ENCODE measurements at regions not wholly inside any gene's neighbourhood (a gene's known extent, or its start where the extent isn't known, plus 50 kb on each side); places are given as distances from the start of the nearest gene placed in this dataset.

DNA sequence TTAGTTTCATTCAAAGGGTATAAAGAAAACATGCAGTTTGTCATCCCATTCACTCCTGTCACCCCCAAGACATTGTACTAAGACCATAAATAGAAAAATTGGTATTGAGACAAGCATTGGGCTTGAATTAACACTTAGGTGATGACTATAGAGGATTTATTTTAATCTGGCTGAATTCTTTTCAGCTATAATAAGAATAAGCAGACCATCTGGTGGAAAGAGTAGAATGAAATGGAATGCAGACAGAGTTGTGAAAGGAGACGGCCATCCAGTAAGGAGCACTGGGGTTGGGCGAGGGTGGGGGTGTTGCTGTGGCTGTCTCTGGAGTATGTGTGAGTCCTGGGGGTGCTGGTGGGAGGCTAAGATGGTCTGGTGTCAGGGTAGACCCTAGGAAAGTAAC, 125.0 kb upstream of the IVNS1ABP start:
- Histone ChIP-seq H4K20me1 (ENCODE audit: insufficient read depth, low read length) (no peaks in the 10 kb centered on the region), H2AFZ (ENCODE audit: low read length) (no peak overlapping the region), H3K27me3 (ENCODE audit: control insufficient read depth in 1 of 2, insufficient read depth in 2 of 2, low read length in 2 of 2) (no peaks in the 10 kb centered on the region; a peak in 1 of 5 replicates), H3K36me3 (replicated peaks in 1 of 2; ENCODE audit: control insufficient read depth in 1 of 2, insufficient read depth in 2 of 2, low read length in 2 of 2) (no peaks in the 10 kb centered on the region), H3K4me1 (ENCODE audit: insufficient read depth, low read length) (no peaks in the 10 kb centered on the region), H3K9me3 (ENCODE audit: low read length) (no peaks in the 10 kb centered on the region), H3K27ac (ENCODE audit: extremely low read length, insufficient read depth, low read length) (no peak overlapping the region), H3K79me2 (ENCODE audit: insufficient read depth, low read length) (no peaks in the 10 kb centered on the region), H3K9ac (ENCODE audit: insufficient read depth, low read depth, low read length) (no peak overlapping the region), H3K4me2 (ENCODE audit: low read depth, low read length) (no peak overlapping the region), H3K4me3 (replicated peaks in 1 of 3; ENCODE audit: insufficient read depth in 1 of 3, low read depth in 2 of 3, low read length in 3 of 3) (no peak overlapping the region)
- BruUV-seq (replicated peaks) = no TSS peak
- DNase-seq (ENCODE audit: low spot score) (no peak), ATAC-seq (no peak), FAIRE-seq (no peak)
- POLR2A ChIA-PET = no interaction called here
- WGBS (ENCODE audit: low lambda C conversion rate) = 16% methylated on average over 2 of the region's 2 CpGs
- CTCF ChIA-PET (ENCODE audit: low intra/inter-chr PET ratio, low total read pairs) = no interaction called here
- intact Hi-C loops (cut with micrococcal nuclease; ENCODE audit: unreplicated experiment) (no loop called here), in situ Hi-C loops (cut with HindIII; ENCODE audit: extremely low pct_ligation_motif_present, low pct_unique_long_range_greater_than_20kb) (no loop called here)
- no peak for TF ChIP-seq SRF (IDR thresholded peaks at IDR 0.05; ENCODE audit: low read depth, low read length)

DNA sequence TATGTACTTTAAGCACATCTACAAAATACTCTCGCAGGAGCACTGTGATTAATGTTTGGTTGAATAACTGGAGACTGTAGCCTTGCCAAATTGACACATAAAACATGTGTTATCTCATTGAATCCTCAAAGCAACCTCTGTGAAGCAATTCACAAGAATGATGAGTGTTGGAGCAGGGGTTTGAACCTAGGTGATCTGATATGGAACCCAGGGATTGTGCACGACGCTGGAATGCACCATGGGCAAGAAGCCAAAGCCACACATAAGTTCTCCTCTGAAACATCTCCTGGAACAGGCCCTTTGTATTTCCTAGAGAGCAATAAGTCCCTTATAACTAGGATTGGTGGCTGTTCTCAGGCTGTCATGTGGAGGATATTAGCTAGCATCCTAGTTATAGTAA, 124.6 kb upstream of the IVNS1ABP start:
- DNase-seq (ENCODE audit: low spot score) (peak; percentile 38), FAIRE-seq (no peak), ATAC-seq (no peak)
- in situ Hi-C loops (cut with HindIII; ENCODE audit: extremely low pct_ligation_motif_present, low pct_unique_long_range_greater_than_20kb) = no loop called here
- POLR2A ChIA-PET = no interaction called here
- no peaks in the 10 kb centered on the region for H4K20me1 ChIP-seq (ENCODE audit: insufficient read depth, low read length)
- H3K9me3 ChIP-seq (ENCODE audit: low read length) = no peaks in the 10 kb centered on the region
- no peak overlapping the region for H2AFZ ChIP-seq (ENCODE audit: low read length)
- H3K4me1 ChIP-seq (ENCODE audit: insufficient read depth, low read length) = no peaks in the 10 kb centered on the region
- H3K36me3 ChIP-seq (replicated peaks in 1 of 2; ENCODE audit: control insufficient read depth in 1 of 2, insufficient read depth in 2 of 2, low read length in 2 of 2) = no peaks in the 10 kb centered on the region
- CTCF ChIA-PET (ENCODE audit: low intra/inter-chr PET ratio, low total read pairs) = no interaction called here
- intact Hi-C loops (cut with micrococcal nuclease; ENCODE audit: unreplicated experiment) = no loop called here
- H3K27ac ChIP-seq (ENCODE audit: extremely low read length, insufficient read depth, low read length) = no peak overlapping the region
- no peak overlapping the region for H3K4me2 ChIP-seq (ENCODE audit: low read depth, low read length)
- H3K4me3 ChIP-seq (replicated peaks in 1 of 3; ENCODE audit: insufficient read depth in 1 of 3, low read depth in 2 of 3, low read length in 3 of 3) = no peak overlapping the region
- no peak overlapping the region for H3K9ac ChIP-seq (ENCODE audit: insufficient read depth, low read depth, low read length)
- H3K27me3 ChIP-seq (ENCODE audit: control insufficient read depth in 1 of 2, insufficient read depth in 2 of 2, low read length in 2 of 2) = no peaks in the 10 kb centered on the region; a peak in 1 of 5 replicates
- H3K79me2 ChIP-seq (ENCODE audit: insufficient read depth, low read length) = no peaks in the 10 kb centered on the region
- TF ChIP-seq JUNB (CRISPR knock-in tag; IDR thresholded peaks at IDR 0.05; ENCODE audit: borderline replicate concordance) (no peak), BCL6 (CRISPR knock-in tag; IDR thresholded peaks at IDR 0.05) (peak; percentile 74)
- 0% methylated on average over 3 of the region's 3 CpGs for WGBS (ENCODE audit: low lambda C conversion rate)
- no TSS peak for BruUV-seq (replicated peaks)

DNA sequence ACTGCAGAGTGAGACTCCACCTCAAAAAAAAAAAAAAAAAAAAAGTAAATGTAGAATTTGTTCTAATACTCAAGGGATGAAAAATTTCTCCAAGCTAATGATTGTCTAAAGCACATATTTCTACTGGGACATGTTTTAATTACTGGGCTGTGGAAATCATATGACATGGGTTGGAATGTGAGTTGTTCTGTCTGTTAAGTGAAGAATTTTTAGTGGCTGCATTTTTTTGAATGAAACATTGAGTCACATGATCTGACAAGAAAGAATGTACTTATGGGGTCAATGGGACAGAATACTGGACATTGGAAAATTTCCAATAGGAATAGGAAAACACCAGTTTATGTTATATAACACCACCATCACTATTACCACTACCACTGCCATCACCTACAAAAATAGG, 123.8 kb upstream of the IVNS1ABP start:
- BruUV-seq (replicated peaks) = no TSS peak
- H3K79me2 ChIP-seq (ENCODE audit: insufficient read depth, low read length) = no peaks in the 10 kb centered on the region
- H3K9me3 ChIP-seq (ENCODE audit: low read length) = no peaks in the 10 kb centered on the region
- TF ChIP-seq ZNF589 (CRISPR knock-in tag; conservative IDR thresholded peaks at IDR 0.05) (no peak), TBX2 (CRISPR knock-in tag; IDR thresholded peaks at IDR 0.05; ENCODE audit: borderline replicate concordance) (no peak), ZNF282 (IDR thresholded peaks at IDR 0.05; ENCODE audit: partially characterized antibody) (no peak), ZNF616 (CRISPR knock-in tag; IDR thresholded peaks at IDR 0.05; ENCODE audit: low read depth) (no peak)
- H3K9ac ChIP-seq (ENCODE audit: insufficient read depth, low read depth, low read length) = no peak overlapping the region
- H3K36me3 ChIP-seq (replicated peaks in 1 of 2; ENCODE audit: control insufficient read depth in 1 of 2, insufficient read depth in 2 of 2, low read length in 2 of 2) = no peaks in the 10 kb centered on the region
- no peak overlapping the region for H3K27ac ChIP-seq (ENCODE audit: extremely low read length, insufficient read depth, low read length)
- no peak overlapping the region for H3K4me3 ChIP-seq (replicated peaks in 1 of 3; ENCODE audit: insufficient read depth in 1 of 3, low read depth in 2 of 3, low read length in 3 of 3)
- POLR2A ChIA-PET = no interaction called here
- no peaks in the 10 kb centered on the region; a peak in 1 of 5 replicates for H3K27me3 ChIP-seq (ENCODE audit: control insufficient read depth in 1 of 2, insufficient read depth in 2 of 2, low read length in 2 of 2)
- DNase-seq (ENCODE audit: low spot score) (no peak), FAIRE-seq (no peak), ATAC-seq (no peak)
- no peaks in the 10 kb centered on the region for H3K4me1 ChIP-seq (ENCODE audit: insufficient read depth, low read length)
- intact Hi-C loops (cut with micrococcal nuclease; ENCODE audit: unreplicated experiment) (no loop called here), in situ Hi-C loops (cut with HindIII; ENCODE audit: extremely low pct_ligation_motif_present, low pct_unique_long_range_greater_than_20kb) (no loop called here)
- CTCF ChIA-PET (ENCODE audit: low intra/inter-chr PET ratio, low total read pairs) = no interaction called here
- no peak overlapping the region for H2AFZ ChIP-seq (ENCODE audit: low read length)
- H4K20me1 ChIP-seq (ENCODE audit: insufficient read depth, low read length) = no peaks in the 10 kb centered on the region
- H3K4me2 ChIP-seq (ENCODE audit: low read depth, low read length) = no peak overlapping the region
